Bone marrow (tissue), 2 donors: ENCODE measurements at regions not wholly inside any gene's neighbourhood (a gene's known extent, or its start where the extent isn't known, plus 50 kb on each side); places are given as distances from the start of the nearest gene placed in this dataset.

Source experiments
- DNase-seq, 2 donors: peaks; one replicate each; lab custom pipeline; 2025; lab: John Stamatoyannopoulos, UW

- DNase-seq: no peak
Measured at GRCh38 chr18:8536922-8537321, 72.3 kb upstream of the RAB12 start.

- DNase-seq: no peak
Measured at GRCh38 chr18:8537400-8537799, 71.8 kb upstream of the RAB12 start.

- DNase-seq: no peak
Measured at GRCh38 chr18:8538935-8539334, 70.3 kb upstream of the RAB12 start.

GRCh38 chr18:8546677-8547076 lies 62.6 kb upstream of the RAB12 start:
- no peak for DNase-seq

GRCh38 chr18:8548186-8548585 lies 61.1 kb upstream of the RAB12 start:
- no peak for DNase-seq

GRCh38 chr18:8549254-8549757 lies 59.9 kb upstream of the RAB12 start:
- DNase-seq: no peak

GRCh38 chr18:8552151-8552550 lies 57.1 kb upstream of the RAB12 start:
- DNase-seq: no peak

GRCh38 chr18:8554354-8554753 lies 54.9 kb upstream of the RAB12 start:
- no peak for DNase-seq

- DNase-seq: no peak
Measured at GRCh38 chr18:8556424-8556823, 52.8 kb upstream of the RAB12 start.
